Mucosa of descending colon (tissue), 3 donors: ENCODE measurements at regions not wholly inside any gene's neighbourhood (a gene's known extent, or its start where the extent isn't known, plus 50 kb on each side); places are given as distances from the start of the nearest gene placed in this dataset.

ENCODE experiments used
- ATAC-seq: fragments of 200-7000 bp; cut with Tn5 transposase; one replicate; pipeline ENCODE4 v1.9.1; 2020; ENCODE audit warnings: mild to moderate bottlenecking, moderate library complexity
- DNase-seq, 3 donors: peaks; one replicate each; pipeline ENCODE4 v3.0.0-alpha.2; 2020
- H3K36me3 ChIP-seq: fragments of 200-600 bp; one replicate; pipeline ENCODE4 v1.8.0; 2021; ENCODE audit warnings: low read depth, mild to moderate bottlenecking
- H3K4me1 ChIP-seq: fragments of 200-600 bp; one replicate; pipeline ENCODE4 v1.8.0; 2021; ENCODE audit warnings: low read depth, mild to moderate bottlenecking
- H3K4me3 ChIP-seq: fragments of 200-600 bp; one replicate; pipeline ENCODE4 v1.8.0; 2021; ENCODE audit warnings: mild to moderate bottlenecking
- H3K9me3 ChIP-seq: fragments of 200-600 bp; one replicate; pipeline ENCODE4 v1.8.0; 2021; ENCODE audit warnings: mild to moderate bottlenecking
- CTCF ChIP-seq: fragments of 200-600 bp; IDR thresholded peaks from one replicate; pipeline ENCODE4 v1.8.0; 2022; ENCODE audit warnings: antibody characterized with exemption, mild to moderate bottlenecking
- intact Hi-C, 2 donors: fragments of 100-400 bp; cut with DNase I in 1 of 2; cut with micrococcal nuclease in 1 of 2; formaldehyde crosslinking; loops; one replicate each; pipeline versions ENCODE4 v1.11.0 to v1.11.1; 2022; cut with DNase I, micrococcal nuclease
- donor health status: DM: no; HTN: no; CAD: no; lungs with moderate emphysema.
- donor health status: DM: no; HTN: no; CAD: no.
- donor health status: DM: no; HTN: yes; CAD: no.

GRCh38 chr5:173420108-173420507 lies 91.9 kb upstream of the STC2 start:
- ATAC-seq (no peak), DNase-seq (no peak)
- no peaks in the 10 kb centered on the region for H3K4me1 ChIP-seq
- H3K9me3 ChIP-seq, result peaks cover 4% of the 10 kb centered on the region
- no peak for TF ChIP-seq CTCF
- intact Hi-C loops, result no loop called here
- no peaks in the 10 kb centered on the region for H3K36me3 ChIP-seq
- H3K4me3 ChIP-seq, result no peak overlapping the region

GRCh38 chr5:173413471-173413982 lies 85.3 kb upstream of the STC2 start:
- intact Hi-C loops, result no loop called here
- ATAC-seq, result no peak
- TF ChIP-seq CTCF, result no peak

GRCh38 chr5:173412566-173412965 lies 84.4 kb upstream of the STC2 start:
- ATAC-seq (no peak), DNase-seq (no peak)
- Histone ChIP-seq H3K4me1 (no peaks in the 10 kb centered on the region), H3K4me3 (no peak overlapping the region), H3K9me3 (no peaks in the 10 kb centered on the region), H3K36me3 (no peaks in the 10 kb centered on the region)
- intact Hi-C loops, result no loop called here
- TF ChIP-seq CTCF, result no peak

More at GRCh38 chr5:173413471-173413982, 85.3 kb upstream of the STC2 start:
- Histone ChIP-seq H3K36me3 (no peaks in the 10 kb centered on the region), H3K4me1 (no peaks in the 10 kb centered on the region), H3K9me3 (no peaks in the 10 kb centered on the region), H3K4me3 (no peak overlapping the region)
- no peak for DNase-seq

- no peak for DNase-seq
- Histone ChIP-seq H3K9me3 (no peaks in the 10 kb centered on the region), H3K4me1 (no peaks in the 10 kb centered on the region), H3K4me3 (no peak overlapping the region), H3K36me3 (no peaks in the 10 kb centered on the region)
- no peak for TF ChIP-seq CTCF
- ATAC-seq, result no peak
- intact Hi-C loops, result no loop called here
Observed at GRCh38 chr5:173411791-173412555, 83.8 kb upstream of the STC2 start.

GRCh38 chr5:173410459-173411233 lies 82.4 kb upstream of the STC2 start:
- Histone ChIP-seq H3K4me3 (no peak overlapping the region), H3K4me1 (no peaks in the 10 kb centered on the region), H3K36me3 (no peaks in the 10 kb centered on the region), H3K9me3 (no peaks in the 10 kb centered on the region)
- DNase-seq, result no peak
- ATAC-seq, result no peak
- intact Hi-C loops, result no loop called here
- no peak for TF ChIP-seq CTCF
